Spleen (tissue), 7 donors: ENCODE measurements at regions not wholly inside any gene's neighbourhood (a gene's known extent, or its start where the extent isn't known, plus 50 kb on each side); places are given as distances from the start of the nearest gene placed in this dataset.

ENCODE experiments used
- CTCF ChIP-seq, 11 experiments: fragments of 200-600 bp in 7 of 11; fragments of 450-650 bp in 4 of 11; sonication (generic) in 4 of 11; IDR thresholded peaks in 8 of 11; conservative IDR thresholded peaks in 3 of 11; 1 replicate in 7 of 11; 2 replicates in 4 of 11; pipeline versions ENCODE4 v1.4.0 to v1.8.0; 2016 to 2021; ENCODE audit warnings: antibody characterized with exemption in 11 of 11, inconsistent platforms in 4 of 11, mild to moderate bottlenecking in 1 of 11
- POLR2A ChIP-seq, 3 donors: fragments of 450-650 bp; IDR thresholded peaks; one replicate each; pipeline ENCODE4 v1.5.1; 2017; ENCODE audit warnings: antibody characterized with exemption in 3 of 3, mild to moderate bottlenecking in 1 of 3
- donor health status: DM: no; HTN: no; CAD: no; lungs with moderate emphysema.
- donor health status: DM: no; HTN: no; CAD: no.
- donor health status: DM: no; HTN: no; CAD: no.

GRCh38 chr10:65818990-65819389 lies 1106.8 kb upstream of the LRRTM3 start:
- TF ChIP-seq CTCF (IDR thresholded peaks at IDR 0.05 in 8 of 11, conservative IDR thresholded peaks at IDR 0.05 in 3 of 11) (no peak), POLR2A (IDR thresholded peaks at IDR 0.05) (no peak)
